IMR-90 (cell line): ENCODE measurements at regions not wholly inside any gene's neighbourhood (a gene's known extent, or its start where the extent isn't known, plus 50 kb on each side); places are given as distances from the start of the nearest gene placed in this dataset.

ENCODE experiments used
- ATAC-seq: fragments of 200-7000 bp; cut with Tn5 transposase; 2 replicates; pipeline ENCODE4 v1.9.1; 2020; ENCODE audit warnings: low read depth, mild to moderate bottlenecking, moderate library complexity
- BruUV-seq: library from RNA; stranded (reverse); fragments of 400-500 nt; replicated peaks from 2 replicates; lab custom pipeline; 2021; lab: Mats Ljungman, UMichigan
- CTCF ChIA-PET: fragments of 300-600 bp; formaldehyde crosslinking; extraction: SDS; loops from one replicate; lab custom pipeline; 2021; ENCODE audit warnings: antibody characterized with exemption; lab: Yijun Ruan, JAX
- POLR2A ChIA-PET: fragments of 300-600 bp; sonication (Branson Sonifier 250); formaldehyde crosslinking; loops from one replicate; lab custom pipeline; 2022; ENCODE audit warnings: antibody characterized with exemption; ENCODE audit not compliant: unreplicated experiment; lab: Charles Lee
- DNase-seq: peaks from one replicate; pipeline ENCODE4 v3.0.0; 2013
- H2AFZ ChIP-seq: replicated peaks from 2 replicates; pipeline ENCODE3; 2013; ENCODE audit warnings: low read length, mild to moderate bottlenecking; ENCODE audit not compliant: poor library complexity
- H2AK5ac ChIP-seq: 2 replicates; pipeline ENCODE4 v1.6.1; 2013; ENCODE audit warnings: low read depth, low read length, inconsistent platforms
- H2AK9ac ChIP-seq: replicated peaks from 2 replicates; pipeline ENCODE3; 2013; ENCODE audit warnings: mild to moderate bottlenecking, low read depth, low read length, moderate library complexity; ENCODE audit not compliant: poor library complexity
- H2BK120ac ChIP-seq: 2 replicates; pipeline ENCODE4 v1.6.1; 2013; ENCODE audit warnings: low read depth, low read length, inconsistent platforms
- H2BK15ac ChIP-seq: 3 replicates; pipeline ENCODE4 v1.6.1; 2013; ENCODE audit warnings: low read depth, low read length, inconsistent platforms
- H2BK20ac ChIP-seq: 2 replicates; pipeline ENCODE4 v1.6.1; 2013; ENCODE audit warnings: low read depth, mild to moderate bottlenecking, inconsistent platforms, low read length, moderate library complexity
- H2BK5ac ChIP-seq: 2 replicates; pipeline ENCODE4 v1.6.1; 2013; ENCODE audit warnings: mild to moderate bottlenecking, low read depth, low read length, inconsistent platforms; ENCODE audit not compliant: poor library complexity, severe bottlenecking
- H3K14ac ChIP-seq: replicated peaks from 2 replicates; pipeline ENCODE4 v1.6.1; 2013; ENCODE audit warnings: low read depth, low read length, inconsistent platforms
- H3K18ac ChIP-seq: 2 replicates; pipeline ENCODE4 v1.6.1; 2013; ENCODE audit warnings: low read depth, low read length, control low read depth
- H3K23ac ChIP-seq: 2 replicates; pipeline ENCODE4 v1.6.1; 2013; ENCODE audit warnings: low read depth, low read length, inconsistent platforms
- H3K27ac ChIP-seq: 2 replicates; pipeline ENCODE4 v1.5.1; 2013; ENCODE audit warnings: mild to moderate bottlenecking, control low read depth, low read length; ENCODE audit not compliant: insufficient read depth
- H3K27me3 ChIP-seq: 2 replicates; pipeline ENCODE4 v1.6.1; 2013; ENCODE audit warnings: low read length; ENCODE audit not compliant: control insufficient read depth, insufficient read depth
- H3K36me3 ChIP-seq: 2 replicates; pipeline ENCODE4 v1.6.1; 2013; ENCODE audit warnings: low read length, mixed read lengths; ENCODE audit not compliant: control insufficient read depth, insufficient read depth
- H3K4ac ChIP-seq: 2 replicates; pipeline ENCODE4 v1.6.1; 2013; ENCODE audit warnings: low read depth, low read length, inconsistent platforms
- H3K4me1 ChIP-seq: 2 replicates; pipeline ENCODE4 v1.6.1; 2013; ENCODE audit warnings: low read length, mixed read lengths; ENCODE audit not compliant: control insufficient read depth, insufficient read depth
- H3K4me2 ChIP-seq: 2 replicates; pipeline ENCODE4 v1.6.1; 2013; ENCODE audit warnings: low read depth, mild to moderate bottlenecking, control low read depth, low read length, moderate library complexity
- H3K4me3 ChIP-seq: 2 replicates; pipeline ENCODE4 v1.5.1; 2013; ENCODE audit warnings: low read depth, mild to moderate bottlenecking, control low read depth, low read length, moderate library complexity; ENCODE audit not compliant: insufficient read depth
- H3K56ac ChIP-seq: 2 replicates; pipeline ENCODE4 v1.6.1; 2013; ENCODE audit warnings: low read length, inconsistent platforms; ENCODE audit not compliant: insufficient read depth; ENCODE audit errors: extremely low read depth
- H3K79me1 ChIP-seq, 2 experiments: 2 replicates each; pipeline ENCODE4 v1.6.1; 2013; ENCODE audit warnings: low read length in 2 of 2, inconsistent platforms in 1 of 2, low read depth in 1 of 2
- H3K9ac ChIP-seq: 2 replicates; pipeline ENCODE4 v1.6.1; 2013; ENCODE audit warnings: low read depth, low read length, control low read depth
- H3K9me1 ChIP-seq: 2 replicates; pipeline ENCODE4 v1.6.1; 2013; ENCODE audit warnings: low read length, inconsistent platforms; ENCODE audit not compliant: insufficient read depth
- H3K9me3 ChIP-seq: 2 replicates; pipeline ENCODE4 v1.6.1; 2013; ENCODE audit warnings: low read length; ENCODE audit not compliant: control insufficient read depth, insufficient read depth
- H4K20me1 ChIP-seq: 2 replicates; pipeline ENCODE4 v1.6.1; 2013; ENCODE audit warnings: low read length, inconsistent platforms; ENCODE audit not compliant: insufficient read depth
- H4K5ac ChIP-seq: 2 replicates; pipeline ENCODE4 v1.6.1; 2013; ENCODE audit warnings: mild to moderate bottlenecking, low read depth, low read length, control low read depth
- H4K8ac ChIP-seq, 2 experiments: 2 replicates each; pipeline ENCODE4 v1.6.1; 2013; ENCODE audit warnings: low read depth in 2 of 2, low read length in 2 of 2, control low read depth in 1 of 2, inconsistent platforms in 1 of 2
- H4K91ac ChIP-seq: 2 replicates; pipeline ENCODE4 v1.6.1; 2013; ENCODE audit warnings: low read depth, low read length, inconsistent platforms; ENCODE audit not compliant: insufficient read depth
- BHLHE40 ChIP-seq: fragments of 150-350 bp; IDR thresholded peaks from 2 replicates; pipeline ENCODE4 v1.6.1; 2016; ENCODE audit warnings: mild to moderate bottlenecking, low read depth, low read length
- CEBPB ChIP-seq: IDR thresholded peaks from 2 replicates; pipeline ENCODE4 v1.6.1; 2012; ENCODE audit warnings: low read depth, low read length, improper control_type of control experiment
- CTCF ChIP-seq: conservative IDR thresholded peaks from 2 replicates; pipeline ENCODE4 v1.5.1; 2012; ENCODE audit warnings: mild to moderate bottlenecking, low read depth, low read length, improper control_type of control experiment
- FOS ChIP-seq: fragments of 150-350 bp; IDR thresholded peaks from 2 replicates; pipeline ENCODE4 v1.6.1; 2016; ENCODE audit warnings: low read depth, low read length
- MAZ ChIP-seq: IDR thresholded peaks from 2 replicates; pipeline ENCODE4 v1.6.1; 2012; ENCODE audit warnings: low read depth, mild to moderate bottlenecking, low read length, improper control_type of control experiment, moderate library complexity, borderline replicate concordance
- MXI1 ChIP-seq: IDR thresholded peaks from 2 replicates; pipeline ENCODE4 v1.6.1; 2012; ENCODE audit warnings: low read depth, mild to moderate bottlenecking, low read length, moderate library complexity, borderline replicate concordance
- NFE2L2 ChIP-seq: fragments of 150-350 bp; IDR thresholded peaks from 2 replicates; pipeline ENCODE4 v1.6.1; 2016; ENCODE audit warnings: low read depth, mild to moderate bottlenecking, low read length
- RAD21 ChIP-seq: IDR thresholded peaks from 2 replicates; pipeline ENCODE4 v1.6.1; 2012; ENCODE audit warnings: low read length, improper control_type of control experiment
- RCOR1 ChIP-seq: IDR thresholded peaks from 2 replicates; pipeline ENCODE4 v1.6.1; 2012; ENCODE audit warnings: mild to moderate bottlenecking, low read length, improper control_type of control experiment; ENCODE audit not compliant: insufficient replicate concordance
- RFX5 ChIP-seq: IDR thresholded peaks from 2 replicates; pipeline ENCODE4 v1.8.0; 2012; ENCODE audit warnings: low read depth, mild to moderate bottlenecking, low read length, moderate library complexity
- SMC3 ChIP-seq: fragments of 150-350 bp; IDR thresholded peaks from 2 replicates; pipeline ENCODE4 v1.6.1; 2016; ENCODE audit warnings: low read depth, mild to moderate bottlenecking, antibody characterized with exemption, low read length, moderate library complexity
- USF2 ChIP-seq: fragments of 150-350 bp; IDR thresholded peaks from 2 replicates; pipeline ENCODE4 v1.6.1; 2017; ENCODE audit warnings: mild to moderate bottlenecking, antibody characterized with exemption, low read length, low read depth
- WGBS, 2 experiments: methylation state at CpG; one replicate each; pipeline versions ENCODE4 v1.1.5 to v1.1.7; 2013; ENCODE audit warnings: missing lambda C conversion rate in 2 of 2; ENCODE audit not compliant: insufficient read length in 1 of 2; ENCODE audit errors: extremely low coverage in 2 of 2; 5-methylcytosine and 5-hydroxymethylcytosine counted together
- dilution Hi-C: fragments of 300-500 bp; cut with HindIII; formaldehyde crosslinking; loops from one replicate; pipeline ENCODE4 v1.14.3; 2018; ENCODE audit warnings: low sequenced_read_pairs; ENCODE audit not compliant: unreplicated experiment
- in situ Hi-C: fragments of 300-500 bp; cut with MboI; formaldehyde crosslinking; loops from 3 replicates; pipeline ENCODE4 v1.14.3; 2019; ENCODE audit warnings: low sequenced_read_pairs, inconsistent platforms, mixed read lengths
- intact Hi-C: fragments of 100-400 bp; cut with micrococcal nuclease; formaldehyde crosslinking; loops from 2 replicates; pipeline ENCODE4 v1.10.0; 2022

GRCh38 chr7:124318721-124319450, 286.0 kb upstream of the TMEM229A start:
- no peak overlapping the region for H3K56ac ChIP-seq
- H4K8ac ChIP-seq: no peak overlapping the region
- no peaks in the 10 kb centered on the region for H3K4me1 ChIP-seq
- no peaks in the 10 kb centered on the region for H3K9me1 ChIP-seq
- no peaks in the 10 kb centered on the region for H4K20me1 ChIP-seq
- H3K27ac ChIP-seq: no peak overlapping the region
- H3K27me3 ChIP-seq: no peaks in the 10 kb centered on the region
- no CpG with 5 or more reads among the region's 5 CpGs for WGBS, 2 experiments
- ChIA-PET CTCF (no interaction called here), POLR2A (no interaction called here)
- H2BK20ac ChIP-seq: no peak overlapping the region
- H3K14ac ChIP-seq: no peak overlapping the region
- H3K9ac ChIP-seq: no peak overlapping the region
- H3K4me2 ChIP-seq: no peak overlapping the region
- ATAC-seq (peak; percentile 46), DNase-seq (peak; percentile 29)
- in situ Hi-C loops (no loop called here), intact Hi-C loops (no loop called here), dilution Hi-C loops (no loop called here)
- no peaks in the 10 kb centered on the region for H3K36me3 ChIP-seq
- TF ChIP-seq CTCF: no peak
- TF ChIP-seq RAD21: no peak
- TF ChIP-seq BHLHE40: no peak
- TF ChIP-seq RFX5: no peak
- TF ChIP-seq MAZ: no peak
- TF ChIP-seq SMC3: no peak
- TF ChIP-seq NFE2L2: no peak
- no peak for TF ChIP-seq FOS
- no peak for TF ChIP-seq CEBPB
- no peak for TF ChIP-seq USF2
- TF ChIP-seq RCOR1: no peak
- TF ChIP-seq MXI1: no peak
- no peak overlapping the region for H2AK9ac ChIP-seq
- H2BK15ac ChIP-seq: no peak overlapping the region
- no peak overlapping the region for H2AK5ac ChIP-seq
- H3K79me1 ChIP-seq: no peaks in the 10 kb centered on the region
- H3K23ac ChIP-seq: no peak overlapping the region
- no peak overlapping the region for H2BK120ac ChIP-seq
- H2AFZ ChIP-seq: no peak overlapping the region
- H2BK5ac ChIP-seq: no peak overlapping the region
- no TSS peak for BruUV-seq
- H4K5ac ChIP-seq: no peak overlapping the region
- H3K9me3 ChIP-seq: no peaks in the 10 kb centered on the region
- H3K4ac ChIP-seq: no peak overlapping the region
- H4K91ac ChIP-seq: no peak overlapping the region
- H3K4me3 ChIP-seq: no peak overlapping the region
- no peak overlapping the region for H3K18ac ChIP-seq
